HG02588 (cell line): ENCODE measurements at regions not wholly inside any gene's neighbourhood (a gene's known extent, or its start where the extent isn't known, plus 50 kb on each side); places are given as distances from the start of the nearest gene placed in this dataset.

Experiments used
- ATAC-seq: cut with Tn5 transposase; IDR thresholded peaks from one replicate; pipeline ENCODE4 v1.9.1; 2021; ENCODE audit warnings: mild to moderate bottlenecking, moderate library complexity; ENCODE audit not compliant: unreplicated experiment

DNA sequence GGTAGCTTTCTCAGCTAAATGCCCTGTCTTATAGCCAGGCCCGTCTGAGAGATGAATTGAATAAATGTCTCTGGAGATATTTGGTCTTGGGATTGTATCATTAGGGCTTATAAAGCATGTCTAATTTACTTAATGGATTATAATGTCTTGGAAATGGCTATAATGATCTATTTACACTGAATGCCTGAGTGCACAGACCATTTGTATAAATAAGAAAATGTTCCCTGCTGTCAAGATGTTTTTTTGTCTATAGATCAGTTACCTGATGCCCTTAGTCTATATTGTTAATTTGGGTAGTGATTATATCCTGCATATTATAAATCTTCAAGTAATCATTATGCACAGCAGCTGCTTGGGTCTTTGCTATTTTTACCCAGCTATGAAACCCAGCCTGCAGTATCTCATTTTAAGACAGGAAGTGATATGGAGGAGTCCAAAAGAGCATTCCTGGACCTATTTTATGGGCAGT lies 112.9 kb upstream of the ACTBL2 start:
- ATAC-seq = no peak

DNA sequence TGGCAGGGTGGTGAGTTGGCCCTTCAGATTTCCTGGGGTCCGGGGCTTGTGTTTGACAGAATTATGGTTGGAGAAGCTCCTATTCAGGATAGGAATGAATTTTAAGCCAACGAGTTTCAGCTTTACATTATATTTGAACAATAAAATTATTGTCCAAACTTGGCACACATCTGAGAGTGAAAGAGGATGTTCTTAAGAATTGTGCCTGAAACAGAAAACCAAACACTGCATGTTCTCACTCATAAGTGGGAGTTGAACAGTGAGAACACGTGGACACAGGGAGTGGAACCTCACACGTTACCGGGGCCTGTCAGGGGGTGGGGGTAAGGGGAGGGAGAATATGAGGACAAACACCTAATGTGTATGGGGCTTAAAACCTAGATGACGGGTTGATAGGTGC lies 111.8 kb upstream of the ACTBL2 start:
- no peak for ATAC-seq

DNA sequence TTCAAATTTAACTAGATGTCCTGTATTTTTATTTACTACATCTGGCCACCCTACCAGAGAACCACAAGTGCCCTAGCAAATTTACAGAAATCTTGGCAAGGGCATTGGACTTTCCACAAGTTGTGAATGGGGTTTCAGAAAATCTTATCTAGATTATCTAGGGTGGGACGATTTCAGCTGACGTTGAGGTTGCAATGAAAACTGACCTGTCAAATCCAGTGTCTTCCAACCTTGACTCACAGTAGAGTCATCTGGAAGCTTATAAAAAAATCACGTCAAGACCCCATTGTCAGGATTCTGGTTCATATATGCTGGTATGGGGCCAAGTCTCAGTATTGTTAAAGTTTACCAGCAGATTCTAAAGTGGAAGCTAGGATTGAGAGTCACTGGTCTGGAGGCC lies 109.6 kb upstream of the ACTBL2 start:
- no peak for ATAC-seq

DNA sequence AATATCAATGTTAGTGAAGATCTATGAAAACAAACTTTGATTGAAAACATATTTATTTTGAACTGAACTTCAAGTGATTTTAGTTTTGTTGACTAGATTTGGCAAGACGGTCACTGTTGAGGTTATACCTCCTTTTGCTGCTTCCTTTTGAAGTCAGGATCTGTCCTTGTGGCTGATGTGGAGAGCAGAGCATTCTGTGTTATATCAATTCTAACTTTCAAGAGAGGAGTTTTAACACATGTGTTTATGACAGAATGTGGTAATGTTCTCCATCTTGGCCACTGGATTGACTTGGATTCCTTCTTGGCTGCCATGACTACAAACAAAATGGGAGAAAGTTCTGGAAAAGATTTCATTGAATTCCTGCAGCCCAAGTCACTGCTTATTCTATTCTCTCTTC lies 104.0 kb upstream of the ACTBL2 start:
- no peak for ATAC-seq

DNA sequence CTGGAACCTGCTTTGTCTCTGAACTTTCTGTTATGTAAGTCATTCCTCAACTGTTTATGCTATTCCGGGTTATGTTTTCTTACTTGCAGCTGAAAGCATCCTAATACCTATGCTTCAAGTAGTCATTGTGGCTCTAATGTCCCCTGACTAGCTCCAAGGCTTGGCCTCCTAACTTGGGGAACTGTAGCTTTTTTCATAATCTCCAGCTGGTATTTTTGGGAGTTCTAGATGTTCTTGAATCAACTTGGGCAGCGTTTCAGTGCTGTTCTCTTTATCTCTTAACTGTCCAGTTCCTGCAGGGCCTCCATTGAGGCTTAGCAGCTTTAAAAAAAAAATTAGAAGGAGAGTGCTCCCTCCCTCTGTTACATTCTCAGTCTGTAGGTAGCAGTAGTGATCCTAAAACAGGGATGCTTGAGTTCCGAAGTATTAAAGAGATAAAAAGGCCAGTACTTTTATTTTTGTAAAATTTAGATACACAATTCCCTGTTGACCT lies 100.0 kb upstream of the ACTBL2 start:
- ATAC-seq = no peak

DNA sequence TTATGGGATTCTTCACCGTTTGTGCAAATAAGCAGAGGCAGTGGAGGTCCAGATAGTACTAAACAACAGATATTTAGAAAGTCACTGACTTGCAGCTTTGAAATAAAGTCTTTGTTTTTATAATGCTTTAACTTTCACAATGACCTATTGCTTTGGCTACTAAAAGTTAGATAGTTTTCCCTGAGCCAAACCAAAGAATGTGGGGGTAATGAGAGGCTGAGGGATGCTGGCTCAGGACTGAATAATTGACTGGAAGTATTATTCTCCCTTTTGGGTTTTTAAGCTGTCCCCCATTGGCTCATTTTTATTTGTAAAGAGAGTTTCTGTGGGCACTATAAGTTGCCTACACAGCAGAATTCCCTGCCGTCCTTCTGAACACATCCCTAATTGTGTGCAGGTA lies 99.2 kb upstream of the ACTBL2 start:
- ATAC-seq = no peak

DNA sequence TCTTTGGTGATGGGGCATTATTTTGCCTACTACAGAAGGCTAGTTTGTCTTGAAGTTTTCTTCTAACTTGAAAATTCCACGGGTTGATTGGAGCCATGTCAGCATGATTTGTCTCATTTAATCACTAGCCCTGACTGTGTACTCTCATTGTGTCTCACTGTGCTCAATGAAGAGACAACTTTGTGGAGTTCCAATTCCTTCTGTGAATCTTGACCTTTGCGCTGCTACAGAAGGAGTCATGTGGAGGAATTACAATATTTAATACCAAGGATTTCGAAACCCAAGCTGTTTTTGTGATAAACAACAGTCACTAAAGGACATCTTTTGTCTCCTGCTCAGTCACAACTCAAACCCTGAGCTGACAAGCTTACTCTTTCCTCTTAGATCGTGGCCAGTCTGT lies 98.6 kb upstream of the ACTBL2 start:
- ATAC-seq = no peak

DNA sequence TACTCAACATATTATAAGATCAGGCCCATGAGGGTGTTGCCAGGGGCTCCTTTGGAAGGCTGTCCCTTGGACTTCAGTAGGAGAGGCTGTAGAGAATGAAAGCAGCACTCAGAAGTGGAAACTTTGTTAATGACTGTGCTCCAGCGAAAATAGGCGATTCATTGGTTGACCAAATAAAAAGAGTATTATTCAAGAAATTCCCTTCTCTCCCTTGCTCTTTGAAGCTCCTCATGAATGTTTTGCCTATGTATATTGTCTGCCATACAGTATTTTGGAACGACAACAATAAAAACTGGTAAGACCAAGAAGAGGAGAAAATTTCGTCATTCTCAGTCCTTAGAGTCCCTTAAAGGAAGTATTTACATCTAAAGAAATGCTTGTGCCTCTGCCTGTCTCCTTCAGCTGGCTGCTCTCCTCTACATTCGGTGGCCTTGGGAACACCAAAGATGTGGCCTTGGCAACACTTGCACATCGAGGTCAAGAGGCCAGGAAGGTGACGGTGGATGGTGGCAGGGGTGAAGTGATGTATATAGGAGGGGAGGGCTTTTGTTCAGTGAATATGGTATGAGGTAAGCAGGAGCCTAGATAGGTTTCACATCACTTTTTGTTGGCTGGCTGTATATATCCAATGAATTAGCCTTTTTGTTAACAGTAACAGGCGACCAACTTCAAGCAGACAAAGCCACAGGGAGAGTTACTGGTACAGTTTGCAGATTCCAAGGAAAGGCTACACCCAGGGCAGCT lies 95.0 kb upstream of the ACTBL2 start:
- ATAC-seq = no peak

DNA sequence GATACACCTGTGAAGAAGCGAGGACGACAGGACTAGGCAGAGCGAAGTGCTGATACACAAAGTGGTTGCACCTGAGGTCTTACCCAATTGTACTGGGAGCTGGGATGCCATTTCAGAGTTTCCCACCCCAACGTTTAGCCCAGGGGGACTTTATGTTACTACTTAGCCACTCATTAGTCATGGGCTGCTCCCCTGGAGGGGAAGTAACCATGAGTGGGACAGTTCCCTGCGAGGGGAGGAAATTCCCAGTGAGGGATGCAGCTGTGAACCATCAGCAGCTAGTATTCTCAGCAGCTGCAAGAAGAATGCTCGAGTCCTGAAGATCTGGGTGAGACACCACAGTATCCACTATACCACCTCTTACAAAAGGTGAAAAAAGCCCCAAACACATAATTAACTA lies 93.7 kb upstream of the ACTBL2 start:
- ATAC-seq = no peak

DNA sequence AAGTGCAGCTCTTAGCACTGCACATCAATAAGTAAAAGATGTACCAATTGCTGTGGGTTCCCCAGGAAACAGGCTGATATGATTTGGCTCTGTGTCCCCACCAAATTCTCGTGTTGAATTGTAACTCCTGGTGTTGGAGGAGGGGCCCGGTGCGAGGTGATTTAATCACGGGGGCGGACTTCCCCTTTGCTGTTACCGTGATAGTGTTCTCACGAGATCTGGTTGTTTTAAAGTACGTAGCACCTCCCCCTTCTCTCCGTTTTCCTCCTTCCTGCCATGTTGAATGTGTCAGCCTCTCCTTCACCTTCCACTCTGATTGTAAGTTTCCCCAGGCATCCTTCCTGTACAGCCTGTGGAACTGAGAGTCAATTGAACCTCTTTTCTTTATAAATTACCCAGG lies 93.2 kb upstream of the ACTBL2 start:
- no peak for ATAC-seq

DNA sequence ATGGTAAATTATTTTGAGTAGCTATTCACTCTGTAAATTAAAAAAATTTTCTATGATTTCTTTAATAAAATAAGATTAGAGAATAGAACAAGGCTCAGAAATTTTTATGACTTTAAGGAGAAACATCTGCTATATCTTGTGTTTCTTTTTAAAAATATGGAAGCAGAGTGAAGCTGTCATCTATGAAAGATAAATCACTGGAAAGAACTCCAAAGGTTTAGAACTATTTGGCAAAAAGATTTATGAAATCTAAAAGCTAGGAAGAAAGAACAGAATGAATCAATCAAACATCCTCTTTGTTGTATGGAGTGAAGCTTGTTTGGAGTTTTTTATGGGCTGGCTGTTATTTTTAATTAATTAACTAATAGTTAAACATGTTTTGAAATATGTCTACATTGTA lies 89.8 kb upstream of the ACTBL2 start:
- ATAC-seq = no peak

DNA sequence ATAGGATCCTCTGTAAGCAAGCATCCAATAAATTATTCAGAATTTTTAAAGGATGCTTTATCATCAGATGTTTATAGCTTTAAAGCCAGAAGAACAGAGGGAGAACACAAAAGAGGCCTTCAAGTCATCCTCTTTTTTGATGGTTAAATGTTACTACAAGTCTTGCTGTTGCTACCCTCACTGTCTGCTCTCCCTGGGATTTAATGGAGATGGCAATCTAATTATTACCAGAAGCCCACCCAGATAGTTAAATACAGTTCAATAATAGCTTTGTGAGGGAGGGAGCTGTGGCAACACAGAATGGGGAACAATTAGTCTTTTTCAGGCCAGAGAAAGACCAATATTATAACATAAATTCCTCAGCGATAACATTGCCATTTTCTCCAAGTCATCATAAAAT lies 87.0 kb upstream of the ACTBL2 start:
- ATAC-seq = no peak

DNA sequence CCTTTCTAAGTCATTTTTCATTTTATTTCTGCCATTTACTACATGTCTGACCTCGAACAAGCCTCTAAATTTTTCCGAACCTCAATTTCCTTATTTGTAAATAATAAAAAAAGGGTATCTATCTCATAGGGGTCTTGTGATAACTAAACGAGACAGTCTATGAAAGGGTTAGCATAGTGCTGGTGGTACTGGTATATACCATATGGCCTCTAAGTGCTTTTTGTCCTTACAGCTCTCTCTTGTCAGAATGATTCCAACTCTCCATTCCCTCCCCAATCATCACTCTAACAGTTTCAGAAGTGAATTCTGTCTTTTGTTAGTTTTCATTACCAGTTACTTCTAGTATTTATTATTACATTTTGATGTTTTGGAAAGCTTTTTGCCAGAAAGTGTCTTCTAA lies 85.5 kb upstream of the ACTBL2 start:
- no peak for ATAC-seq

DNA sequence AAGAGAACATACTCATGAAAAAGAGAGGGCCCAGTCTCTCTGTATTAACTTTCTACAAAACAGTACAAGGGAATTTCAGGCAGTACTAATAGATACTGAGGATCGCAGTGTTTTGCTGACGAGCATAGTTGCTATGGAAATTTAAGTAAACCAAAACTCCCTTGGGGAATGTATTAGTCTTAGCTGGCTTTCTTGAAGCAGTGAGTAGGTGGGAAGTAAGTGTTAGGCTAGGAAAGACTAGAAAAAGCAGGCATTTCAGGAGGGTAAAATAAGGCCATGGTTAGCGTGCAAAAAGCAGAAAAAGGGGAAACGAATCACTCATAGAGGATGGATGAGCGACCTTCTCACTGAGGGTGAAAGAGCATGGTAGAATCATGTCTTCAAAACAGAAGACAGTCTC lies 84.3 kb upstream of the ACTBL2 start:
- ATAC-seq = peak; percentile 80

DNA sequence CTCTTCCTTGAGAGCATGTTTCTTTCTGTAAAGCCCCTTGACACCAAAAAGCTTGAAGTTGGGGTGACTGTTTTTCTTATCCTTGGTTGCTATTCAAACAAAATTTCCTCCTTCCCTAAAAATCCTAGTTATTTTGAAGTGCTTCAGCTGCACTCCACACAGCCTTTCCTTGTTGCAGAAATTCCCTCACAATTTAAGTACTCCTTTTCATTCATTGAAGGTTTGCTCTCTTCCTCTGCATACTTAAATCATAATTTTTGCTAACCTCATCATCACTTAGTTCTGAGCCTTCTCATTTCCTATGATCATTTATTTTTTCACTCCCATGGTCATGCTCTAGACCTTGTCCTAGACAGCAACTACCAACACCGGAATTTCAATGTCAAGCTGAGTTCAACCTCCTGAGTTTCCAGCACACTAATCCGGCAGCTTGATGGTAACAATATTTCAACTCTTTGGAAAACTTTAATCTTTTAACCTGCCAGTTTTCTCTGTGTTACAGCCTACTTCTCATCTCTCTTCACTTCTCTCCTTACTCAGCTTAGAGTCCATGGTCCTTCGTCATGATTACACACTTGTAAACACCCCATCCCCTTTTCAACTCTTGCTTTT lies 78.7 kb upstream of the ACTBL2 start:
- no peak for ATAC-seq

DNA sequence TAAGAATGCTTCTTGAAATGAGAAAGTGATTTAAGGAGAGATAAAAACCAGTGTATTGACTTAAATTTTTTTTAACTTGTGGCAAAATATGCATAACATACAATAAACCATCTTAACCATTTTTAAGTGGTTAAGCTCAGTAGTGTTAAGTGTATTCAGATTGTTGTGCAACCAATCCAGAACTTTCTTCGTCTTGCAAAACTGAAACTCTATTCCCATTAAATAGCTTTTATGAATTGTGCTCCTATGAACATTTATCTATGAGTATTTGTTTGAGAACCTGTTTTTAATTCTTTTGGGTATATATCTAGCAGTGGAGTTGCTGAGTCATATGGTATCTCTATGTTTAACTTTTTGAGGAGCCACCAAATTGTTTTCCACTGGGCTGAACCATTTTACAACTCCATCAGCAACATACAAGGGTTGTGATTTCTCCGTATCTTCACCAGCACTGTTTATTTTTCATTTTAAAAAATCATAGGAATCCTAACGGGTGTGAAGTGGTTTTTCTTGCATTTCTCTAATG lies 76.6 kb upstream of the ACTBL2 start:
- no peak for ATAC-seq

DNA sequence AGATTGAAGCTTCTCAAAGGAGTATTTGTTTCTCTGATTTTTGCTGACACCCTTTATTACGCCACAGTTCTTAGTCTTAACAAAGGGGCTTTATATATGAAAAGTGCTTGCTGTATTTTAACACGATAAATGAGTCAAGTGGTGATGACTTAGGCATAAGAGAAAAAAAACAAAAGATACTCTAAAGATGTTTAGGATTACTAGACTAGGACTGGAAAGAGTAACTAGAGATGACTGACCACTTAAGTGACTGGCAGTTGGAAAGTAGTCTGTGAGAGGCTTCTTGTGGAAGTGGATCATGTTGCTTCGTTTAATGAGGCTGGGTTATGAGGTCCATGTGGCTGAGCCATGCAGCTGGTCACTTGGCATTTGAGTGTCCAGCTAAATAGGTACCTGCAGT lies 69.4 kb upstream of the ACTBL2 start:
- ATAC-seq = no peak

DNA sequence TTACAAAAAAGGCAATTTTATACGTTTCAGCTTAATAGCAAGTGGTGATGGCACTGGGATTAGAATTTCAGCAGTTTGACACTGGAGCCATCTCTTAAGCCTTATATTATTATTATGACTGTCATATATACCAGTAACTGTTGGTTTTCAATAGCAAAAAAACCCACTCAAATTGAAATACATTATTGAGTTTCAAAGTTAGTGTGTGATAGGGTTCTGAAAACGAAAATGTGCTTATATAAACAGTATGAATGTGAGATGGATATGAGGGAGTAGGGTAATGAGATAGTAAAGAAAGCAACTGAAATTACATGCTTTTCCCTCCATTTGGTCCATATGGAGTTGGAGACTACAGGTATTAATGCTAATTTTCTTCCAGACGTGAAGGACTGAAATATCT lies 68.6 kb upstream of the ACTBL2 start:
- no peak for ATAC-seq

DNA sequence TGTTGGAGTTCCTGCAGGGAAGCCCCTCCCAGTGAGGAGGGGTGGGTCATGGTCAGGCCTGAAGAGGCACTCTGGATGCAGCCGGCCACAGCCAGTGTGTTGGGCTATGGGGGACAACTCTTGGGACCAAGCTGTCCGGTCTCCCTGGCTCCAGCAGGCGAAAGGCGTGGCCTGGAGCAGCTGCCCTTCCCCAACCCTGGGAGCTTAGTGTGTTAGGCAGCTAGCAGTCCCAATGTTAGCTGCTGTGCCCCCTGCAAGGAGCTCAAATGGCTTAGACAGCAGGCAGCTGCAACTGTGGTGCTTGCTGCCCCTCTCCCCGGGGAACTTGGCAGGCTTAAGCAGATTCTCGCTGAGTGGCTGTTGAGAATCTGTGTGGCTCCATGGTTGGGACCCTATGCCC lies 67.5 kb upstream of the ACTBL2 start:
- no peak for ATAC-seq

DNA sequence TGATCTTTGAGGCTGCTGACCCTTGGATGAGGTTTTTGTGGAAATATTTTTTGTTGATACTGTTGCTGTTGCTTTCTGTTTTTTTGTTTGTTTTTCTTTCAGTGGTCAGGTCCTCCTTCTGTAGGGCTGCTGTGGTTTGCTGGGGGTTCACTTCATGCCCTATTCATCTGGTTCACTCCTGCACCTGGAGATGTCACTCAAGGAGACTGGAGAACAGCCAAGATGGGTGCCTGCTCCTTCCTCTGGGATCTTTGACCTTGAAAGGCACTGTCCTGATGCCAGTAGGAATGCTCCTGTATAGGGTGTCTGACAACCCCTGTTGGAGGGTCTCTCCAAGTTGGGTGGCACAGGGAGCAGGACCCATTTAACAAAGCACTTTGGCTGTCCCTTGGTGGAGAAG lies 67.0 kb upstream of the ACTBL2 start:
- ATAC-seq = no peak

DNA sequence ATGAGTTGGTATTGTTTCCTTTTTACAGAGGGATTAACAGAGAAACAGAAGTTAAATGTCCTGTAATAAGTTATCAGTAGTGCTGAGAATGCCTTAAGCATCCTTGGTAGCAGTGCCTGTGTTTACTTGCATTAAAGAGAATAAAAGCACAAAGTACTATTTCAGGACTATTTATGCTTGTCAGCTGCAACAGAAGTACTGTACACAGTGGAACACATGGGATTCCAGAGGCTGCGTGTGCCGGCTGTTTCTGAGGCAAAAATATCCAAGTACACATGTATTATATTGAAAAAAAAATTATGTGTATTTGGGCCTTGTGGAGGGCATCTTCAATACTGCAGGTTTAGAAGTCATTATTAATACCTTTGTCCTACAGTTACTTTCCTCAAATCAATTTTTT lies 58.2 kb upstream of the ACTBL2 start:
- no peak for ATAC-seq

DNA sequence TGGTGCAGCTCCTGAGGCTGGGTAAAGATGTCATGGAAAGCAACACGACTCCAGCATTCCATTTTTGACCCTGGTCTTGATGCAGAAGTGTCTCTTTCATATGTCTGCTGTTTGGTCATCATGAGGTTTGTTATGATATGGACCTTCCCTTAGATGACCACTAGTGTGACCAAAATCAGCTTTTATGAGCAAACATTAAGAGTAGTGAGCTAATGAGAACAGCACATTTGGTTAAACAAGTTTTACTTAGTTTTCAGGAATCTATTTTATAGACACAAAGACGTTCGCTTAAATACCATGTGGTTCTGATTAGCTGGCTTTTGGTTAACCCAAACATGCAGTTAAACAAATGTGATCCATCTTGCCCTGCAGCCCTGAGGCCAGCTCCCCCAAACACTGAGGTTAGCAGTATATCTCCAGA lies 56.7 kb upstream of the ACTBL2 start:
- ATAC-seq = no peak
